ENCODE measurements at regions not wholly inside any gene's neighbourhood (a gene's known extent, or its start where the extent isn't known, plus 50 kb on each side); places are given as distances from the start of the nearest gene placed in this dataset.

- intact Hi-C loops (cut with DNase I; ENCODE audit: low total_unique reads) = no loop called here
- TF ChIP-seq CTCF (IDR thresholded peaks at IDR 0.05) = no peak
- Histone ChIP-seq H3K27ac (no peak overlapping the region), H3K4me1 (no peaks in the 10 kb centered on the region), H3K27me3 (no peaks in the 10 kb centered on the region), H3K9me3 (no peaks in the 10 kb centered on the region), H3K4me3 (no peak overlapping the region), H3K36me3 (no peaks in the 10 kb centered on the region)
- no peak for DNase-seq
Observed at GRCh38 chr18:60277855-60278480, 94.6 kb downstream of the MC4R start.

- Histone ChIP-seq H3K27me3 (no peaks in the 10 kb centered on the region), H3K4me1 (no peaks in the 10 kb centered on the region), H3K4me3 (no peak overlapping the region), H3K27ac (no peak overlapping the region), H3K9me3 (no peaks in the 10 kb centered on the region), H3K36me3 (no peaks in the 10 kb centered on the region)
- no peak for DNase-seq
- TF ChIP-seq CTCF (IDR thresholded peaks at IDR 0.05) = no peak
- intact Hi-C loops (cut with DNase I; ENCODE audit: low total_unique reads) = no loop called here
Observed at GRCh38 chr18:60267391-60268058, 105.0 kb downstream of the MC4R start.

GRCh38 chr18:60266558-60266957 lies 106.0 kb downstream of the MC4R start:
- H3K27me3 ChIP-seq = no peaks in the 10 kb centered on the region
- H3K4me3 ChIP-seq = no peak overlapping the region
- intact Hi-C loops (cut with DNase I; ENCODE audit: low total_unique reads) = no loop called here
- no peaks in the 10 kb centered on the region for H3K9me3 ChIP-seq
- H3K4me1 ChIP-seq = no peaks in the 10 kb centered on the region
- H3K36me3 ChIP-seq = no peaks in the 10 kb centered on the region
- H3K27ac ChIP-seq = no peak overlapping the region
- no peak for TF ChIP-seq CTCF (IDR thresholded peaks at IDR 0.05)
- DNase-seq = no peak

GRCh38 chr18:60259052-60259681 lies 113.4 kb downstream of the MC4R start:
- H3K4me3 ChIP-seq = no peak overlapping the region
- no peaks in the 10 kb centered on the region for H3K4me1 ChIP-seq
- intact Hi-C loops (cut with DNase I; ENCODE audit: low total_unique reads) = no loop called here
- no peak for DNase-seq
- no peaks in the 10 kb centered on the region for H3K9me3 ChIP-seq
- TF ChIP-seq CTCF (IDR thresholded peaks at IDR 0.05) = no peak
- H3K27me3 ChIP-seq = no peaks in the 10 kb centered on the region
- no peaks in the 10 kb centered on the region for H3K36me3 ChIP-seq
- H3K27ac ChIP-seq = no peak overlapping the region

- no peak for DNase-seq
- Histone ChIP-seq H3K36me3 (no peaks in the 10 kb centered on the region), H3K27ac (no peak overlapping the region), H3K4me1 (no peaks in the 10 kb centered on the region), H3K9me3 (no peaks in the 10 kb centered on the region), H3K4me3 (no peak overlapping the region), H3K27me3 (no peaks in the 10 kb centered on the region)
- TF ChIP-seq CTCF (IDR thresholded peaks at IDR 0.05) = no peak
- intact Hi-C loops (cut with DNase I; ENCODE audit: low total_unique reads) = no loop called here
Observed at GRCh38 chr18:60249388-60249787, 123.2 kb downstream of the MC4R start.

Measured in tibial artery (tissue), 4 donors.